ENCODE measurements at regions not wholly inside any gene's neighbourhood (a gene's known extent, or its start where the extent isn't known, plus 50 kb on each side); places are given as distances from the start of the nearest gene placed in this dataset.
"Not testable (repeated sequence)": the region's sequence is repeated elsewhere in the genome, so short reads cannot be mapped to it uniquely, and the experiment has no call there.

DNA sequence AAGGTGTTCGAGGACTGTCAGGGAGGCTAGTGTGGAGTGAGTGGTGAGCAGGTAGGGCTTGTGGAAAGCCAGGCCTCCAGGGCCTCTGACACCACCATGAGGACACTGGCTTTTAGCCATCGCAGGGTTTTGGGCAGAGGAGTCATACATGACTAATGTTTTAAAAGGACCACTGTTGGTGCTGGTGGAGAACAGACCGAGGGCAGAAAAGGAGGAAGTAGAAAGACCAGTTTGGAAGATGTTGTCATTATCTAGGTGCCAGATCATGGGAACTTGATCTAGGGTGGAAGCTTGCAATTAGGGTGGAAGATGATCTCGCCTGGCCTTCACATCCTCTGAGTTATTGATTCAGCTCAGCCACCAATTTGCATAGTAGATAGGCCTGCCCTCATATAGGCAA is 144.2 kb downstream of the C12orf75 start:
- Histone ChIP-seq H3K4me1 (no peaks in the 10 kb centered on the region), H3K27ac (no peak overlapping the region), H3K9me3 (no peaks in the 10 kb centered on the region), H3K36me3 (no peaks in the 10 kb centered on the region), H3K27me3 (no peaks in the 10 kb centered on the region), H3K4me3 (no peak overlapping the region)
- intact Hi-C loops (cut with DNase I), result no loop called here
- no peak for DNase-seq (ENCODE audit: extremely low spot score in 2 of 2)
- TF ChIP-seq, protein P1, sequence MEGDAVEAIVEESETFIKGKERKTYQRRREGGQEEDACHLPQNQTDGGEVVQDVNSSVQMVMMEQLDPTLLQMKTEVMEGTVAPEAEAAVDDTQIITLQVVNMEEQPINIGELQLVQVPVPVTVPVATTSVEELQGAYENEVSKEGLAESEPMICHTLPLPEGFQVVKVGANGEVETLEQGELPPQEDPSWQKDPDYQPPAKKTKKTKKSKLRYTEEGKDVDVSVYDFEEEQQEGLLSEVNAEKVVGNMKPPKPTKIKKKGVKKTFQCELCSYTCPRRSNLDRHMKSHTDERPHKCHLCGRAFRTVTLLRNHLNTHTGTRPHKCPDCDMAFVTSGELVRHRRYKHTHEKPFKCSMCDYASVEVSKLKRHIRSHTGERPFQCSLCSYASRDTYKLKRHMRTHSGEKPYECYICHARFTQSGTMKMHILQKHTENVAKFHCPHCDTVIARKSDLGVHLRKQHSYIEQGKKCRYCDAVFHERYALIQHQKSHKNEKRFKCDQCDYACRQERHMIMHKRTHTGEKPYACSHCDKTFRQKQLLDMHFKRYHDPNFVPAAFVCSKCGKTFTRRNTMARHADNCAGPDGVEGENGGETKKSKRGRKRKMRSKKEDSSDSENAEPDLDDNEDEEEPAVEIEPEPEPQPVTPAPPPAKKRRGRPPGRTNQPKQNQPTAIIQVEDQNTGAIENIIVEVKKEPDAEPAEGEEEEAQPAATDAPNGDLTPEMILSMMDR (IDR thresholded peaks at IDR 0.05), result no peak
- TF ChIP-seq POLR2AphosphoS5 (IDR thresholded peaks at IDR 0.05; ENCODE audit: insufficient read depth in 1 of 2, low read depth in 1 of 2), result no peak
- no peak for TF ChIP-seq POLR2A (IDR thresholded peaks at IDR 0.05)

DNA sequence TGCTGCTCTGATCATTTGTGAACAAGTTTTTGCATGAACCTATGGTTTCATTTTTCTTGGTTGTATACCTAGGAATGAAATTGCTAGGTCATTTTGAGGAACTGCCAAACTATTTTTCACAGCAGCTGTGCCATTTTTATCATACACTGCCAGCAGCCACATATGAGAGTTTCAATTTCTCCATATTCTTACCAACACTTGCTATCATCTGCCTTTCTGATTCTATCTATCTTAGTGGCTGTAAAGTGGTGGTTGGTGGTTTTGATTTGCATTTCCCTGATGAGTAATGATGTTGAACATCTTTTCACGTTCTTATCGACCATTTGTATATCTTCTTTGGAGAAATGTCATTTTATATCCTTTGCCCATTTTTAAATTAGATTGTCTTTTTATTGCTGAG is 146.1 kb downstream of the C12orf75 start:
- Histone ChIP-seq H3K9me3 (no peaks in the 10 kb centered on the region), H3K27me3 (no peaks in the 10 kb centered on the region), H3K27ac (no peak overlapping the region), H3K4me1 (no peaks in the 10 kb centered on the region), H3K4me3 (no peak overlapping the region), H3K36me3 (no peaks in the 10 kb centered on the region)
- intact Hi-C loops (cut with DNase I), result no loop called here
- no peak for DNase-seq (ENCODE audit: extremely low spot score in 2 of 2)
- TF ChIP-seq, protein P1 (IDR thresholded peaks at IDR 0.05), result no peak
- TF ChIP-seq POLR2AphosphoS5 (IDR thresholded peaks at IDR 0.05; ENCODE audit: insufficient read depth in 1 of 2, low read depth in 1 of 2) (no peak), POLR2A (IDR thresholded peaks at IDR 0.05) (no peak)

DNA sequence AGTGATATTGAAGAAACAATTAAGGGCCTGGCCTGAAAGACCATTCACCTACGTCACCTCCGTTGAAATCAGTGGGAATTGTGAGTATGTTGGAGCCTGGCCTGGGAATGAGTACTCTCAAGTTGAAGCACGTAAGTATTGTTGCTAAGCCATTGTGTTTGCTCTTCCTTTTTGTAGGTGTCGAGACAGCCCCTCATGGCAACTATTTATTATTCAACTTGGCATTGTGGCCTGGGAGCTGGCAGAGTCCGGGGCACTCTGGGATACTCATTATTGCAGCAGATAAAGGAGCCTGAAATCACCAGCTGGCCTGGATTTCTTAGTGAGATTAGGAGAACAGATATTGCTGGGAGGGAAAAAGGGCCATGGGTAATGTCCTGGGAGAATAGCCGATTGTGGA is 147.4 kb downstream of the C12orf75 start:
- TF ChIP-seq POLR2AphosphoS5 (IDR thresholded peaks at IDR 0.05; ENCODE audit: insufficient read depth in 1 of 2, low read depth in 1 of 2) (no peak), POLR2A (IDR thresholded peaks at IDR 0.05) (no peak)
- TF ChIP-seq, protein P1 (IDR thresholded peaks at IDR 0.05), result no peak
- Histone ChIP-seq H3K9me3 (no peaks in the 10 kb centered on the region), H3K4me3 (no peak overlapping the region), H3K27me3 (no peaks in the 10 kb centered on the region), H3K36me3 (no peaks in the 10 kb centered on the region), H3K27ac (no peak overlapping the region), H3K4me1 (no peaks in the 10 kb centered on the region)
- no peak for DNase-seq (ENCODE audit: extremely low spot score in 2 of 2)
- intact Hi-C loops (cut with DNase I), result no loop called here

DNA sequence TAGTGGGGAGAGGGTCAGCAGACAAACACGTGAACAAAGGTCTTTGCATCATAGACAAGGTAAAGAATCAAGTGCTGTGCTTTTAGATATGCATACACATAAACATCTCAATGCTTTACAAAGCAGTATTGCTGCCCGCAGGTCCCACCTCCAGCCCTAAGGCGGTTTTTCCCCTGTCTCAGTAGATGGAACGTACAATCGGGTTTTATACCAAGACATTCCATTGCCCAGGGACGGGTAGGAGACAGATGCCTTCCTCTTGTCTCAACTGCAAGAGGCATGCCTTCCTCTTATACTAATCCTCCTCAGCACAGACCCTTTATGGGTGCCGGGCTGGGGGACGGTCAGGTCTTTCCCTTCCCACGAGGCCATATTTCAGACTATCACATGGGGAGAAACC is 148.3 kb downstream of the C12orf75 start:
- H3K4me1 ChIP-seq; H3K36me3 ChIP-seq; H3K27ac ChIP-seq; H3K27me3 ChIP-seq; DNase-seq (ENCODE audit: extremely low spot score in 2 of 2); H3K9me3 ChIP-seq; intact Hi-C loops (cut with DNase I); H3K4me3 ChIP-seq: not testable (repeated sequence)

DNA sequence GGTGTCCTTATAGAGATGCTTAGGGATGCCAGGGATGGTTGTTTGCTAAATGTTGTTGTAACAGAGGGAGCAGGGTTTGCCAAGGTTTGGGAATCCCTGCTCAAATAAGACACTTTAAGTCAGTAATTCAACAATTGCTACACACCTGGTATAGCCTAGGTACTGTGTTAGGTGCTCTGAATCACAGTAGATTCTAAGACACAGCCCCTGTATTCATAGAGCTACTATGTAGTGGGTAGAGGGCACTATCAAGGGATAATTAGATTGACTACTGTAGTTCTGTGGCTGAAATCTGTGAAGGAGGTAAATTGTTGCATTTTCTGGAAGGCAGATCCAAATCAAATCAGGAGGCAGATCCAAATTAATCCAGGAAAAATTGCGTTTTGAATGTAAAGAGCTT is 149.2 kb downstream of the C12orf75 start:
- no peaks in the 10 kb centered on the region for H3K36me3 ChIP-seq
- intact Hi-C loops (cut with DNase I), result no loop called here
- H3K4me3 ChIP-seq, result no peak overlapping the region
- H3K27me3 ChIP-seq, result no peaks in the 10 kb centered on the region
- no peak overlapping the region for H3K27ac ChIP-seq
- no peaks in the 10 kb centered on the region for H3K4me1 ChIP-seq
- no peaks in the 10 kb centered on the region for H3K9me3 ChIP-seq
- no peak for DNase-seq (ENCODE audit: extremely low spot score in 2 of 2)
- no peak for TF ChIP-seq POLR2A (IDR thresholded peaks at IDR 0.05)
- TF ChIP-seq, protein P1 (IDR thresholded peaks at IDR 0.05), result no peak
- no peak for TF ChIP-seq POLR2AphosphoS5 (IDR thresholded peaks at IDR 0.05; ENCODE audit: insufficient read depth in 1 of 2, low read depth in 1 of 2)

DNA sequence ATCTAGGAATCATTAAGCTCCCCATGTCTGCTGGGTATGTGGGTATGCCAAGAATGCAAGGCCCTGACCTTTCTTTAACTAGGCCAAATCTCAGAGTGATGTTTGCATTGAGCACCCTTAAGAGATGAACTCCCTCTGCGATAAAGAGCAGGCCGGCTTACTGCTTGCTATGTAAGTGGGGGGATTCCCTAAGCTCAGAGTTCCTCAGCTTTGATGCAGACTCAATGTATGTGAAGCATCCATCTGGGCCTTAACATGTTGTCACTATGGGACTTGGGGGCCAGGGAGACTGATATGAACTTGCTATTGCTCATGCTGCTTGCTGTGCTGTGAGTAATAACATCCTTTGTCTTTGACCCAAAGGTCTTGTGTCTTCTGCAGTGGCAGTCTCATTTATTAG is 149.7 kb downstream of the C12orf75 start:
- H3K4me1 ChIP-seq, result no peaks in the 10 kb centered on the region
- no peaks in the 10 kb centered on the region for H3K27me3 ChIP-seq
- no peaks in the 10 kb centered on the region for H3K9me3 ChIP-seq
- TF ChIP-seq POLR2AphosphoS5 (IDR thresholded peaks at IDR 0.05; ENCODE audit: insufficient read depth in 1 of 2, low read depth in 1 of 2), result no peak
- no peak for TF ChIP-seq POLR2A (IDR thresholded peaks at IDR 0.05)
- TF ChIP-seq, protein P1 (IDR thresholded peaks at IDR 0.05), result no peak
- no peak overlapping the region for H3K4me3 ChIP-seq
- intact Hi-C loops (cut with DNase I), result no loop called here
- H3K27ac ChIP-seq, result no peak overlapping the region
- no peaks in the 10 kb centered on the region for H3K36me3 ChIP-seq
- DNase-seq (ENCODE audit: extremely low spot score in 2 of 2), result no peak
